MCF 10A (cell line): ENCODE measurements at regions not wholly inside any gene's neighbourhood (a gene's known extent, or its start where the extent isn't known, plus 50 kb on each side); places are given as distances from the start of the nearest gene placed in this dataset.

Experiments
- BruUV-seq: library from RNA; stranded (reverse); fragments of 400-500 nt; replicated peaks from 2 replicates; lab custom pipeline; 2021; lab: Mats Ljungman, UMichigan
- CTCF ChIA-PET: fragments of 300-600 bp; sonication (Branson Sonifier 250); formaldehyde crosslinking; extraction: SDS; loops from one replicate; lab custom pipeline; 2021; ENCODE audit warnings: antibody characterized with exemption, inconsistent platforms; lab: Yijun Ruan, JAX
- POLR2A ChIA-PET: fragments of 300-600, 350-650 bp; sonication (Branson Sonifier 250); formaldehyde crosslinking; extraction: SDS; loops from one replicate; lab custom pipeline; 2020; ENCODE audit warnings: antibody characterized with exemption, inconsistent platforms; lab: Yijun Ruan, JAX
- DNase-seq: peaks from one replicate; pipeline ENCODE4 v3.0.0-alpha.2; 2018; ENCODE audit not compliant: unreplicated experiment
- H3K27ac Mint-ChIP-seq: one replicate; pipeline ENCODE4 v1.8.0; 2022; ENCODE audit warnings: mild to moderate bottlenecking, low read depth, mixed read lengths; ENCODE audit not compliant: unreplicated experiment
- H3K27me3 Mint-ChIP-seq: one replicate; pipeline ENCODE4 v1.8.0; 2022; ENCODE audit warnings: mixed read lengths; ENCODE audit not compliant: insufficient read depth, unreplicated experiment
- H3K36me3 Mint-ChIP-seq: one replicate; pipeline ENCODE4 v1.8.0; 2022; ENCODE audit warnings: mild to moderate bottlenecking, moderate library complexity, mixed read lengths; ENCODE audit not compliant: insufficient read depth, unreplicated experiment
- H3K4me1 Mint-ChIP-seq: one replicate; pipeline ENCODE4 v1.8.0; 2022; ENCODE audit warnings: mixed read lengths; ENCODE audit not compliant: insufficient read depth, unreplicated experiment
- H3K4me3 Mint-ChIP-seq: one replicate; pipeline ENCODE4 v1.8.0; 2022; ENCODE audit warnings: mild to moderate bottlenecking, moderate library complexity, mixed read lengths; ENCODE audit not compliant: unreplicated experiment
- H3K9me3 Mint-ChIP-seq: one replicate; pipeline ENCODE4 v1.8.0; 2022; ENCODE audit warnings: mixed read lengths; ENCODE audit not compliant: unreplicated experiment
- CTCF ChIP-seq: fragments of 200-600 bp; IDR thresholded peaks from one replicate; pipeline ENCODE4 v1.8.0; 2022; ENCODE audit warnings: antibody characterized with exemption, mild to moderate bottlenecking; ENCODE audit not compliant: unreplicated experiment
- intact Hi-C: fragments of 100-400 bp; cut with micrococcal nuclease; formaldehyde crosslinking; loops from 2 replicates; pipeline ENCODE4 v1.14.1; 2022

- H3K27ac Mint-ChIP-seq = no peak overlapping the region
- no peak for TF ChIP-seq CTCF
- no peaks in the 10 kb centered on the region for H3K27me3 Mint-ChIP-seq
- ChIA-PET CTCF (no interaction called here), POLR2A (no interaction called here)
- intact Hi-C loops = no loop called here
- H3K4me1 Mint-ChIP-seq = no peaks in the 10 kb centered on the region
- H3K4me3 Mint-ChIP-seq = no peak overlapping the region
- DNase-seq = no peak
- no TSS peak for BruUV-seq
- no peaks in the 10 kb centered on the region for H3K36me3 Mint-ChIP-seq
- H3K9me3 Mint-ChIP-seq = peaks cover 42% of the 10 kb centered on the region
Observed at GRCh38 chr11:116066777-116067176, 562.6 kb upstream of the CADM1 start.

- Mint-ChIP-seq H3K27me3 (no peaks in the 10 kb centered on the region), H3K9me3 (peaks cover 34% of the 10 kb centered on the region), H3K4me3 (no peak overlapping the region)
Observed at GRCh38 chr11:116065986-116066385, 561.8 kb upstream of the CADM1 start.

GRCh38 chr11:116065191-116065895 is 561.1 kb upstream of the CADM1 start:
- Mint-ChIP-seq H3K9me3 (peaks cover 33% of the 10 kb centered on the region), H3K27me3 (no peaks in the 10 kb centered on the region), H3K36me3 (no peaks in the 10 kb centered on the region), H3K27ac (no peak overlapping the region), H3K4me1 (no peaks in the 10 kb centered on the region), H3K4me3 (no peak overlapping the region)
- no peak for DNase-seq
- TF ChIP-seq CTCF = no peak
- ChIA-PET CTCF (interaction anchor here (0.6 kb wide), 1 partner anchor 1172 kb away, joined by 3 read pairs; no protein-coding TSS in a partner anchor), POLR2A (no interaction called here)
- intact Hi-C loops = no loop called here
- no TSS peak for BruUV-seq

More at GRCh38 chr11:116065986-116066385, 561.8 kb upstream of the CADM1 start:
- H3K4me1 Mint-ChIP-seq = no peaks in the 10 kb centered on the region
- no peak for TF ChIP-seq CTCF
- ChIA-PET CTCF (no interaction called here), POLR2A (no interaction called here)
- no peaks in the 10 kb centered on the region for H3K36me3 Mint-ChIP-seq
- intact Hi-C loops = no loop called here
- H3K27ac Mint-ChIP-seq = no peak overlapping the region
- no TSS peak for BruUV-seq
- DNase-seq = no peak

- no peak for TF ChIP-seq CTCF
- ChIA-PET CTCF (interaction anchor here (0.7 kb wide), 1 partner anchor 588 kb away, joined by 3 read pairs; no protein-coding TSS in a partner anchor), POLR2A (no interaction called here)
- H3K27me3 Mint-ChIP-seq = no peaks in the 10 kb centered on the region
- BruUV-seq = no TSS peak
- H3K27ac Mint-ChIP-seq = no peak overlapping the region
- no peak overlapping the region for H3K4me3 Mint-ChIP-seq
- peaks cover 39% of the 10 kb centered on the region for H3K9me3 Mint-ChIP-seq
- H3K4me1 Mint-ChIP-seq = no peaks in the 10 kb centered on the region
- DNase-seq = no peak
- no peaks in the 10 kb centered on the region for H3K36me3 Mint-ChIP-seq
- intact Hi-C loops = no loop called here
Observed at GRCh38 chr11:116062490-116063171, 558.4 kb upstream of the CADM1 start.
